ENCODE measurements at regions not wholly inside any gene's neighbourhood (a gene's known extent, or its start where the extent isn't known, plus 50 kb on each side); places are given as distances from the start of the nearest gene placed in this dataset.
A peak's percentile ranks its signal among the peaks of the same experiment; 100 is the strongest.

- DNase-seq (ENCODE audit: low read depth in 1 of 2, low spot score in 1 of 2) = peak; percentile 21 to 54
Observed at GRCh38 chr13:73765651-73766384, 368.4 kb downstream of the KLF12 start.

- DNase-seq (ENCODE audit: low read depth in 1 of 2, low spot score in 1 of 2) = no peak
Observed at GRCh38 chr13:73759434-73759833, 374.8 kb downstream of the KLF12 start.

DNA sequence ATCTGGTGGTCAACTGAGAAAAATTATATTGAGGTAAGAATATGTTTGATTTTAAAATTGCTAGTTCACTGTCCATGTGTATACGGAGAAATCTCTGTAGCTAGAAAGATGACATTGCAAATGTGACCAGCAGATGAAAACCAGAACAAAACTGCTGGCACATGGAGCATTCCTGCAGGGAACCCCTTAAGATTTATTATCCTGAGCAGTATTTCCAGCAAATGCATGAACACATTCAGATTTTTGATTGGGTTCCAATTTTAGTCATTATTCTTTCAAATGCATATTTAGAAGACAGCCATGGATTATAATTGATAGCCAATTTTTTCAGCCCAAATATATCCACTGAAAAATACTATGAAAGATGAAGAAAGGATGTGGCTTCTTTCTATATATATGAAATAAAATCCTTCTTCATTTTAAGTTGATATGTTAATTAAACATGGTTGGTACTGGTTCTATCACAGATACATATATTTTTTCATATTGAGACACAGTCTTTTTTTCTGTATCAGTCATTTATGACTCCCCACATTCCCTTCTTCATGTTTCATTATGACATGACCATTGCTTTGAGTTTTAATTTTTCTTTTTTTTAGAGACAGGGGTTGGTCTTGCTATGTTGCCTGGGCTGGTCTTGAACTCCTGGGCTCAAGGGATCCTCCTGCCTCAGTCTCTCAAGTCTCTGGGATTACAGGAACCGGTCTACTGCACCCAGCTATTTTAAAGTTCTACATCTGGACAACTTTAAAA lies 376.5 kb downstream of the KLF12 start:
- DNase-seq (ENCODE audit: low read depth in 1 of 2, low spot score in 1 of 2) = no peak

DNA sequence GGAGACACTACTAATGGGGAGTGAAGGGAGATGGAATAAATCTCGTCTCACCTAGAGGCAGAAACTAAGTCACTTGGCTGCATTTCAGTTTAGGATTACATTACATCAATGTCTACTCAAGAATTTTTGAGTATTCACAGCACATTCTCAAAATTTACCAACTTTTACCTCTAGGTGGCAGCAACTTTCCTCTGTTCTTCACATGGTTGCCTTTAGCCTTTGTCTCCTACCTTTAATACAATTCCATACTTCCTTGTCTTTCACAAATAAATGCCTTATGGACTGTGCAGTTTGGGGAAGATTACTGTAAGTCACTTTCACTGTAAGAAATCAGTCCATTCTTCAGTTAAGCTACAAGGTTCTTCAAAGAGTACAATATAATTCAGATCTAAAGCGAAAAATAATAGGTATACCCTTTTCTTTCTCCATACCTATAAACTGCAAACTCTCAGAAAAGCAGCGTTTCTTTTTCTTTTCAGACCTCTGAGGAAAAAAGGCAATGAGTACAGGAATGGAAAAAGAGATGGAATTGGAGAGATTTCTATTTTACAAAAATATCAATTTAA lies 379.4 kb downstream of the KLF12 start:
- DNase-seq (ENCODE audit: low read depth in 1 of 2, low spot score in 1 of 2) = peak in 1 of 2 donors; percentile 33

DNA sequence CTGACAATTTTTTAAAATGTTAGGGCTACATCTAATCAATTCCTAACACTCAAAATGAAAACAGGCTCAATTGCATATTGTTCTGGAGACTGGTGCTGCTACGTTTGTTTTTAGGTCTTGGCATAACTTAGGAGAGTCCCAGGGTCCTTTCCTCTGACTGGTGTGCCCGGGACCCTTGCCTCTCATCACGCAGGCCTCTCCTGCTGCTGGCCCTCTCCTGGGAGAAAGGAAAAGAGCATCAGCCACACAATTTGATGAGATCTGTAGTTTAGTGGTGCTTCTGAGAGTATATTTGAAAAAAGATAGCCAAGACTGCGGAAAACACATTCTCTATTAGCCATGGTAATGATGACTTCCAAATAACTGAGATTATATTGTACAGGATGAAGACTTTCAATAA lies 380.0 kb downstream of the KLF12 start:
- DNase-seq (ENCODE audit: low read depth in 1 of 2, low spot score in 1 of 2) = no peak

- DNase-seq (ENCODE audit: low read depth in 1 of 2, low spot score in 1 of 2) = no peak
Observed at GRCh38 chr13:73751290-73751689, 382.9 kb downstream of the KLF12 start.

- no peak for DNase-seq (ENCODE audit: low read depth in 1 of 2, low spot score in 1 of 2)
Observed at GRCh38 chr13:73748404-73748803, 385.8 kb downstream of the KLF12 start.

- no peak for DNase-seq (ENCODE audit: low read depth in 1 of 2, low spot score in 1 of 2)
Observed at GRCh38 chr13:73745190-73745589, 389.0 kb downstream of the KLF12 start.

DNA sequence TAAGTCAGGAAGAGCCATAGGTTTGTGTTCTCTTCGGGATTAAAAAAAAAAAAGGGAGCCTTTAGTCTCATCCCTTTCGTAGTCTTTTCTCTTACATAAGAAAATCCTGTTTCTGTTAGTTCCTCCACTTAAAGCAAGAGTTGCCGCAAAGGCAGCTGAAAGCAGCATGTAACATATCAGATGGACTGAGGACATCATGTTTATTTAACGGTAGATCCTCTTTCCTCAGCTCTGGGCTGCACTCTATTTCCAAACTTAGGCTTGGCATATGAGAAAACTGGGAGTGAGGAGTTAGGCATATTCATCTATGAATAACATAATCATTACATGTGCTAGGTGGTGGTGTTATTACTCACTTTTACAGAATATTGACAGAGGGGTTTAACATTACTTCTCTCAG lies 391.2 kb downstream of the KLF12 start:
- no peak for DNase-seq (ENCODE audit: low read depth in 1 of 2, low spot score in 1 of 2)

GRCh38 chr13:73741742-73742141 lies 392.5 kb downstream of the KLF12 start:
- DNase-seq (ENCODE audit: low read depth in 1 of 2, low spot score in 1 of 2) = no peak

DNA sequence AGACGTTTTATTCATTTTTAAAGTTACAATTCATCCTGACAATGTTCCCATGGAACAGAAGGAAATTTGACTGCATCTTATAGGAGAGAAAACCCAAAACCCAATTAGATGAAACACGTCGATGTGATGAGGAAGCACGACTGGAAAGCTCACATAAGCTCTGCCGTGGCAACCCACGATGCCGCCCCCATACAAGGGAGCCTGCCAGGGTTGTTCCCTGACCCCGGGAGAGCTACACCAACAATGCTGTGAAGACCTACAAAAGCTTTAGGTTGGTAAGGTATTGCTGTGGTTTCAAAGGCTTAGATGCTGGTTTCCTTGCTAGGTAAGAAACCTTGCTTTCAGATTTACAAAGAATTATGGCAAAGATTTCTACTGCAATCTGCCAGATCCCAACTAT lies 393.1 kb downstream of the KLF12 start:
- DNase-seq (ENCODE audit: low read depth in 1 of 2, low spot score in 1 of 2) = no peak

DNA sequence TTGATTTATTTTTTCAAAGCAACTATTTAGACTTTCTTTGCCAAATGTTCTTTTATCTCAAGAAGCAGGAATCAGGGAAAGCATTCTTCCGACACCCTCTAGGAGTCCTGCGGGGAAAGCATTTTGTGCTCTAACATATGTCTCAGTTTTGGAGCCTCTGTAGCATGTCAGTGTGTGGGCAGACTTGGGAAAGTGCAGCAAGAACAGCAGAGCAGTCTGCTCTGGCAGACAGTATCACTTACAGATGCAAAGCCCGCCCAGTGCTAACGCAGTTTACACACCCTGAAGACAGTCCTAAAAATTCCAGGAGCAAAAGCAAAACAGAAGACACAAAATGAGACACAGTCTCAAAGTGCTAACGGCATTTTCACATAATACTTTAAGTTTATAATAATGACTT lies 393.5 kb downstream of the KLF12 start:
- no peak for DNase-seq (ENCODE audit: low read depth in 1 of 2, low spot score in 1 of 2)

GRCh38 chr13:73739394-73739793 lies 394.8 kb downstream of the KLF12 start:
- no peak for DNase-seq (ENCODE audit: low read depth in 1 of 2, low spot score in 1 of 2)

- no peak for DNase-seq (ENCODE audit: low read depth in 1 of 2, low spot score in 1 of 2)
Observed at GRCh38 chr13:73738626-73739025, 395.6 kb downstream of the KLF12 start.

GRCh38 chr13:73737214-73737613 lies 397.0 kb downstream of the KLF12 start:
- no peak for DNase-seq (ENCODE audit: low read depth in 1 of 2, low spot score in 1 of 2)

DNA sequence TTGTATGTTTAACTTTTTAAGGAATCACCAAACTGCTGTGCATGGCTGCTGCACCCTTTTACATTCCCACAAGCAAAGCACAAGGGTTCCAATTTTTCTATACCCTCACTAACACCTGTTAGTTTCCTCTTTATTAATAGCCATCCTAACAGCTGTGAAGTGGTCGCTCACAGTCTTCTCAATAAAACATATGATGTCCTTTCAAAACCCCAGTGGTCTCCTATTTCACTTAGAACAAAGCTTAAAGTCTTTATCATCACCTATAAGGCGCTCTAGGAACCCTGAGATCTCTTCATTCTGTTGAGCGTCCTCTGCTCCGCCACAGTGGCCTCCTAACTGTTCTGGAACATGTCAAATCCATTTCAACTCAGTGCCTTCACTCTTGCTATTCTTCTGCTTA lies 400.5 kb downstream of the KLF12 start:
- DNase-seq (ENCODE audit: low read depth in 1 of 2, low spot score in 1 of 2) = no peak

DNA sequence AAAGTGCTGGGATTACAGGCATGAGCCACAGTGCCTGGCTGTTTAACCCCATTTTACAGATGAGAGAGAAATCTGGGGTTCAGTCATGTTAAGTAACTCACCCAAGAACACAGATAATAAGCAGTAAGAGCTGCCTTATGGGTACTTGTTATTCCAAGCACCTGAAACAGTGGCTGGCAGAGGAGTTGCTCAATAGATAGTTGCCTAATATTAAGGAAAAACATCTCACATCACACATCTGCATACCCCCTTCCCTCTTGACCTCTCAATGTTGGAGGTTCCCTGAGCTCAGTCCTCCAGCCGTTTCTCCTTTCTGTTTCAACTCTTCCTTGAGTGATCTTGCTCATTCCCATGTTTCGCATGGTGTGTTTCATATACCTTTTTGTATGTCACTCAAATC lies 401.9 kb downstream of the KLF12 start:
- DNase-seq (ENCODE audit: low read depth in 1 of 2, low spot score in 1 of 2) = no peak

DNA sequence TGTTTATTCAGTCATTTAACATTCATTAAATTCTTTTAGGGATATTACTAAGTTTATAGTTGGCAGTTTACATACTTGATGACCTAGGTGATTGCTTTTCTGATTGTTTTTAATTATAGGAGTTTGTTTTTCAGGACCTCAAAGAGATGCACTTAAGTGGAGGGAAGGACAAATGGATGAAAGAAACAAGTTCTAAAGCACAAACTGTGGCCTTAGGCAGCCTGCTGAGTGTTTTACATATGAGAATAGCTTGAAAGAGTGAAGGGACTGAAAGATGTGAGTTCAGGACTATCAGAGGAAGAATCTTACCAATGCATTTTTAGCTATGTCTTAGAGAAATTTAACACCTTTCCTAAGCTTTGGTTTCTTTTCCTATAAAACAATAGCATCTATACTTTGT lies 402.6 kb downstream of the KLF12 start:
- DNase-seq (ENCODE audit: low read depth in 1 of 2, low spot score in 1 of 2) = no peak

DNA sequence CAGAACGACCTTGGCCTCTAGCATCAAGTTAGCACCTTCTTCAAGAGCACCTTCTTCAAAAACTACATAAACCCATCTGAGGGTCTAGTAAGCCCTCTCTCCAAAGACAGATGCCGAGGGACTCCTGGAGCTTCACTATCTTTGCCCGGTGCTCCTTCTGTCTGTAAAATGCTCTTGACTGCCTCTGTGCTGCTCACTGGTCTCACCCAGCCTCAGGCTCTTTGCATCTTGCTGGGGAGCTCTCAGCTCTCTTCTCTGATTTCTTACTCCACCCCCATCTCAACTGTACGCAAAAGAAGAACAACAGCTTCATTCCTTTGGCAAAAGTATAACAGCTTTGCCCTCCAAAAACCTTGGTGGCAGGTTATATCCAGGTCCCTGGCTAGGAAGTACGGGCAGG lies 404.2 kb downstream of the KLF12 start:
- DNase-seq (ENCODE audit: low read depth in 1 of 2, low spot score in 1 of 2) = no peak

DNA sequence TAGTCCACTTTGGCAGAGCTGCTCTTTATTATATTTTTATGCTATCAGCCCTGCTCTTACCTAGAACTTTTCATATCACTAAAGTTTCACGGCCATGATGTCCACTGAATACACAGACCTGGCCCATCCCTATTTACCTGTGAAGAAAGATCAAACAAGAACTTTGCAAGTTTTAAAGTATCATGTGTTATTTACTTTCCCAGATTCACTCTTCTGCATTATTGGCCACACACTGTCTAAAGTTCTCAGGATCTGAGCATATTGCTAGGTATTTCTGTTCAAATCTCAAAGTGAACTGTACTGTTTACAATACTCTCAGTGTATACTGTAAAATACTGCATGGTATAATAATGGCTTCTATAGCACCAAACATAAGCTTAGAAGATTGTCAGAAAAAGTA lies 405.2 kb downstream of the KLF12 start:
- DNase-seq (ENCODE audit: low read depth in 1 of 2, low spot score in 1 of 2) = no peak

DNA sequence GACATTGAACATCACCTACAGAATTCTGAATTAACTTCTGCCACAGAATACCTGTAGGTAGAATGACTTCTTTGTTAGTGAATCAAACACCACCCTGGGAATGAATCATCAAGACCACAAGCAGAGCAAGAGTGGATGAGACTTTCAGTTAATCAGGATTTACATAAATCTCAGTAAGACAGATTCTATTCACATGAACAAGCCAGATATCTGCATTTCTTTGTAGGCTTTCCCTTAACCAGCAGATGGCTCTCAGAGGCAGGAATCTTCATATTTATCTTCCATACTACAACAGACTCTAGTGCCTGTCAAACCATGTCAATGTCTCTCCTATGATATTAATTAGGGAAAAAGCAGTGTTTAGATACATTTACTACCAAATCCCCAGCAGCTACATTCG lies 412.1 kb downstream of the KLF12 start:
- DNase-seq (ENCODE audit: low read depth in 1 of 2, low spot score in 1 of 2) = peak in 1 of 2 donors; percentile 40

DNA sequence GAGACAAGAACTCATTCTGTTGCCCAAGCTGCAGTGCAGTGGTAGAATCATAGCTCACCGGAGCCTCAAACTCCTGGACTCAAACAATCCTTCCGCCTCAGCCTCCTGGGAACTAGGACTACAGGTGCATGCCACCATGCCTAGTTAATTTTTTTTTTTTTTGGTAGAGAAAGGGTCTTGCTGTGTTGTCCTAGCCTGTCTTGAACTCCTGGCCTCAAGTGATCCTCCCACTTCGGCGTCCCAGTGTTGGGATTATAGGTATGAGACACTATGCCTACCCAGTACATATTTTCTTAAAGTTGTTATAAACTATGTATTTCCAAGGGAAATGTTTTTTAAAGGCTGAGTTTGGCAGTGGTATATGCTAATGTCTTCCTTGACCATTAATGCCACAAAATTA lies 412.6 kb downstream of the KLF12 start:
- no peak for DNase-seq (ENCODE audit: low read depth in 1 of 2, low spot score in 1 of 2)
